GM13977 (cell line): ENCODE measurements at regions not wholly inside any gene's neighbourhood (a gene's known extent, or its start where the extent isn't known, plus 50 kb on each side); places are given as distances from the start of the nearest gene placed in this dataset.

ENCODE experiments used
- DNase-seq: peaks from one replicate; pipeline ENCODE4 v3.0.0; 2012; ENCODE audit warnings: low spot score
- in situ Hi-C: fragments of 300-500 bp; cut with MboI; formaldehyde crosslinking; loops from one replicate; pipeline ENCODE4 v1.12.0; 2022; ENCODE audit warnings: low sequenced_read_pairs, low pct_unique_long_range_greater_than_20kb, mixed read lengths, inconsistent platforms; ENCODE audit not compliant: unreplicated experiment
- TF ChIP-seq, protein P1 (sequence below): IDR thresholded peaks from 2 replicates; pipeline ENCODE4 v1.5.1; 2012; ENCODE audit warnings: mild to moderate bottlenecking, control low read depth; ENCODE audit not compliant: insufficient read depth; ENCODE audit errors: extremely low read depth, missing control alignments

DNA sequence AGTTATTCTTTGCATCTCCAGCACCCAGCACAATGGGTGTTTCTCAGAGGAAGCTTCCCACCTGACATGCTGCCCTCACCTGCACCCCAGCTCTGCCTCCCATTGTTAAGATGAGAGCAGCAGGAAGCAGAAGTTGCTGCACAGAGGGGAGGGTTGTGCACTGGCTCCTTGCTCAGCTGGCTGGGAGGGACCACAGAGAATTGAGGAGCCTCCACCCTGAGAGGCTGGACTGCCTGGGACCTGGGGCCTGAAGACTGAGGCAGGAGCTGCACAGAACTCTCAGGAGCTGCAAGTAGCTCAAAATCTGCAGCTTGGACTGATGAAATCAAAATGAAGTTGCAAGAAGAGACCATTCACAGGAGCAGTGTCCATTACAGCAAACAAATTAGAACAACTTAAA lies 222.3 kb upstream of the LINGO1 start:
- no peak for DNase-seq
- in situ Hi-C loops = no loop called here
- TF ChIP-seq, protein P1, sequence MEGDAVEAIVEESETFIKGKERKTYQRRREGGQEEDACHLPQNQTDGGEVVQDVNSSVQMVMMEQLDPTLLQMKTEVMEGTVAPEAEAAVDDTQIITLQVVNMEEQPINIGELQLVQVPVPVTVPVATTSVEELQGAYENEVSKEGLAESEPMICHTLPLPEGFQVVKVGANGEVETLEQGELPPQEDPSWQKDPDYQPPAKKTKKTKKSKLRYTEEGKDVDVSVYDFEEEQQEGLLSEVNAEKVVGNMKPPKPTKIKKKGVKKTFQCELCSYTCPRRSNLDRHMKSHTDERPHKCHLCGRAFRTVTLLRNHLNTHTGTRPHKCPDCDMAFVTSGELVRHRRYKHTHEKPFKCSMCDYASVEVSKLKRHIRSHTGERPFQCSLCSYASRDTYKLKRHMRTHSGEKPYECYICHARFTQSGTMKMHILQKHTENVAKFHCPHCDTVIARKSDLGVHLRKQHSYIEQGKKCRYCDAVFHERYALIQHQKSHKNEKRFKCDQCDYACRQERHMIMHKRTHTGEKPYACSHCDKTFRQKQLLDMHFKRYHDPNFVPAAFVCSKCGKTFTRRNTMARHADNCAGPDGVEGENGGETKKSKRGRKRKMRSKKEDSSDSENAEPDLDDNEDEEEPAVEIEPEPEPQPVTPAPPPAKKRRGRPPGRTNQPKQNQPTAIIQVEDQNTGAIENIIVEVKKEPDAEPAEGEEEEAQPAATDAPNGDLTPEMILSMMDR = no peak

DNA sequence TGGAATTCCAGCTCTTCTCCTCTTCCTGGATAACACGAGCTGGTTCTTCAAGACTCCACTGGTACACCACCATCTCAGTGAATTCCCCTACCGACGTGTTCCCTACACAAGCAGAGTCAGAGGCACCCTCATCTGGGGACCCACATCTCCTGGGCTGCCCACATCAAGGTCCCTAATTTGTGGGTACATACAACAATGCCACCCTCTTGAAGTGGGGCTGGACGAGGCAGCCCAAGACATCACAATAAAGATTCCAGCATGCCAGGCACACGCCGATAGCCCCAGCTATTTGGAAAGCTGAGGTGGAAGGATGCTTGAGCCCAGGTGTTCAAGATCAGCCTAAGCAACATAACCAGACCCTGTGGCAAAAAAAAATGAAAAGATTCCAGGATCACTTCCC lies 221.2 kb upstream of the LINGO1 start:
- TF ChIP-seq, protein P1 = no peak
- in situ Hi-C loops = no loop called here
- DNase-seq = no peak

DNA sequence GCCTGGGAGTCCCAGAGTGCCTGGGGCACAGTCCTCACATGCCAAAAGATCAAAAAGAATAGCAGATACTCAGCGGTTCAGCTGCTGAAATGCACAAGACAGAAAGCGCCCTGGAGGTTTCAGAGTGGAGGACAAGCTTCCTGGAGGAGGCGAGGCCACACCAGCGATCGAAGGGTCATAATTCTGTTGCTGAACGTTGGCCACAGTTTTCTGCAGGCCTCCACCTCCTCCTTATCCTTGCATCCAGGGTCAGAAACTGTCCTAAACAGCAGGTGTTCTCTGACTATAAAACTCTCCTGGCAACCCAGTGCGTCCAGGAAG lies 220.3 kb upstream of the LINGO1 start:
- no peak for DNase-seq
- TF ChIP-seq, protein P1 = no peak
- in situ Hi-C loops = no loop called here

DNA sequence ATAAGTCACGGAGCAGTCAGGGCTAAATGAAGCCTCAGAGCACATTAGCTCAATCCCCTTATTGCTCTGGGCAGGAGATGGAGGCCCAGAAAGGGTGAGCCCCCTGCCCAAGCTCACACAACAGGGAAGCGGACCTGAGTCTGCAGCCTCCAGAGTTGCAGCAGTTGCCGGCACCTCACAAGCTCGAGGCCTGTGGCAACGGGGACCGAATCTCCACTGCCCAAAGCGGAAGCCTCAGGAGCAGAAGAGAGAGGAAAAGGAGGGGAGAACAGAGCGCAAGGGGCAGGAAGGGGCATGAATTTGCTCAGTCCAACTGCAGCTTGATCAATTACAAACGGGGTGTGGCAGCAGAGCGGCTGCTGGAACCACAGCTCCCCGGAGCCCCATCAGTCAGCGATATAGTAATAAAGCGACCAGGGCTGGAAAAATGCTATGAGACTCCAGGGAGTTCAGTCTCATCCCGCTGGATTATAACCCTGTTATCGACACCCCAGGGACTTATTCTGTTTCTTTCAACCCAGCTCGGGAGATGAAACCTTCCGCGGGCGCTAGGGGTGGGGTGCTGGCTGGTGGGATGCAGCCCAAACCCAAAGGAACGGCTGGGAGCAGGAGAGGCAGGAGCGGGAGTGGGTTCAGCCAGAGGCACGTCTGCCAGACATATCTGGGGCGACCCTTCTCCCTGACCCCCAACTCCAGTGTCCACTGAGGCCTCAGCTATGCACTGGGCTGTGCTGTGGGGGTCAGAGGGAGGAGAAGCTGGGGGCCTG lies 219.7 kb upstream of the LINGO1 start:
- TF ChIP-seq, protein P1 = no peak
- no peak for DNase-seq
- in situ Hi-C loops = no loop called here

DNA sequence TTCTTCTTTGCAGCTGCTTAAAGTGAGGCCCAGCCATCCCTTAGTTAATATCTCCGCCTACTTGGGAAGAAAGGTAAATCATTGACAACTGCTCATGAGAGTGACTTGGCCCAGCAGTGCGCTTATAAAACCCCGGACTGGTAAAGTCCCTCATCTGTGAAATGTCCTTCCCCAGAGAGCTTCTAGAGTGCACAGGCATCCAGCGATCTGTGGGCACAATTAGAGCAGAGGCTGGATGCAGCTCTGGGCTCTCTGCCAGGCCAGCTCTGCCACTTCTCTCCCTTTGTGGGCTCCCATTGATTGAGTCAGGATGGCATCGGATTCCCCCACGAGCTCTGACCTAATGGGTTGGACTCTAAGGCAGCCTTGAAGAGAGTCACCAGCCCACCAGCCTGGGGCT lies 219.0 kb upstream of the LINGO1 start:
- in situ Hi-C loops = no loop called here
- no peak for DNase-seq
- TF ChIP-seq, protein P1 = no peak

DNA sequence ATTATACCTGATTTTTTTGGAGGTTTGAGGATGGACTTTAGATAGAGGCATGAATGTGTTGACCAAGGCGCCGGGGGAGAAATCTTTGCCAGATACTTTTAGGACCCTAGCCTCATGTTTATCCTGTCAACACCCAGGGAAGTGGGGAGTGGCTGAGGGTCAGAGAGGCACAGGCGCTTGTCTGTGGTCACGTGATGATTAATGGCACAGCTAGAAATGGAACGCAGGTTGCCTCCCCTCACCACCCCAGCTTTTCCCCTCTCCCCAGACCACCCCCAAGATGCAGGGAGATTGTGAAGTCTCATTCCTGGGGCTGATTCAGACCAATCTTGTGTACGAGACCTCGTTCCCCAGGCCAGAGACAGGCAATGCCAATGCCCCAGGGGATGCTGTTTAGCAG lies 218.4 kb upstream of the LINGO1 start:
- in situ Hi-C loops = no loop called here
- DNase-seq = no peak
- TF ChIP-seq, protein P1 = no peak
